IMR-90 (cell line): ENCODE measurements at regions not wholly inside any gene's neighbourhood (a gene's known extent, or its start where the extent isn't known, plus 50 kb on each side); places are given as distances from the start of the nearest gene placed in this dataset.

Source experiments
- ATAC-seq: fragments of 200-7000 bp; cut with Tn5 transposase; 2 replicates; pipeline ENCODE4 v1.9.1; 2020; ENCODE audit warnings: low read depth, mild to moderate bottlenecking, moderate library complexity
- BruUV-seq: library from RNA; stranded (reverse); fragments of 400-500 nt; replicated peaks from 2 replicates; lab custom pipeline; 2021; lab: Mats Ljungman, UMichigan
- CTCF ChIA-PET: fragments of 300-600 bp; formaldehyde crosslinking; extraction: SDS; loops from one replicate; lab custom pipeline; 2021; ENCODE audit warnings: antibody characterized with exemption; lab: Yijun Ruan, JAX
- POLR2A ChIA-PET: fragments of 300-600 bp; sonication (Branson Sonifier 250); formaldehyde crosslinking; loops from one replicate; lab custom pipeline; 2022; ENCODE audit warnings: antibody characterized with exemption; ENCODE audit not compliant: unreplicated experiment; lab: Charles Lee
- DNase-seq: peaks from one replicate; pipeline ENCODE4 v3.0.0; 2013
- H2AFZ ChIP-seq: replicated peaks from 2 replicates; pipeline ENCODE3; 2013; ENCODE audit warnings: low read length, mild to moderate bottlenecking; ENCODE audit not compliant: poor library complexity
- H2AK5ac ChIP-seq: 2 replicates; pipeline ENCODE4 v1.6.1; 2013; ENCODE audit warnings: low read depth, low read length, inconsistent platforms
- H2AK9ac ChIP-seq: replicated peaks from 2 replicates; pipeline ENCODE3; 2013; ENCODE audit warnings: mild to moderate bottlenecking, low read depth, low read length, moderate library complexity; ENCODE audit not compliant: poor library complexity
- H2BK120ac ChIP-seq: 2 replicates; pipeline ENCODE4 v1.6.1; 2013; ENCODE audit warnings: low read depth, low read length, inconsistent platforms
- H2BK15ac ChIP-seq: 3 replicates; pipeline ENCODE4 v1.6.1; 2013; ENCODE audit warnings: low read depth, low read length, inconsistent platforms
- H2BK20ac ChIP-seq: 2 replicates; pipeline ENCODE4 v1.6.1; 2013; ENCODE audit warnings: low read depth, mild to moderate bottlenecking, inconsistent platforms, low read length, moderate library complexity
- H2BK5ac ChIP-seq: 2 replicates; pipeline ENCODE4 v1.6.1; 2013; ENCODE audit warnings: mild to moderate bottlenecking, low read depth, low read length, inconsistent platforms; ENCODE audit not compliant: poor library complexity, severe bottlenecking
- H3K14ac ChIP-seq: replicated peaks from 2 replicates; pipeline ENCODE4 v1.6.1; 2013; ENCODE audit warnings: low read depth, low read length, inconsistent platforms
- H3K18ac ChIP-seq: 2 replicates; pipeline ENCODE4 v1.6.1; 2013; ENCODE audit warnings: low read depth, low read length, control low read depth
- H3K23ac ChIP-seq: 2 replicates; pipeline ENCODE4 v1.6.1; 2013; ENCODE audit warnings: low read depth, low read length, inconsistent platforms
- H3K27ac ChIP-seq: 2 replicates; pipeline ENCODE4 v1.5.1; 2013; ENCODE audit warnings: mild to moderate bottlenecking, control low read depth, low read length; ENCODE audit not compliant: insufficient read depth
- H3K27me3 ChIP-seq: 2 replicates; pipeline ENCODE4 v1.6.1; 2013; ENCODE audit warnings: low read length; ENCODE audit not compliant: control insufficient read depth, insufficient read depth
- H3K36me3 ChIP-seq: 2 replicates; pipeline ENCODE4 v1.6.1; 2013; ENCODE audit warnings: low read length, mixed read lengths; ENCODE audit not compliant: control insufficient read depth, insufficient read depth
- H3K4ac ChIP-seq: 2 replicates; pipeline ENCODE4 v1.6.1; 2013; ENCODE audit warnings: low read depth, low read length, inconsistent platforms
- H3K4me1 ChIP-seq: 2 replicates; pipeline ENCODE4 v1.6.1; 2013; ENCODE audit warnings: low read length, mixed read lengths; ENCODE audit not compliant: control insufficient read depth, insufficient read depth
- H3K4me2 ChIP-seq: 2 replicates; pipeline ENCODE4 v1.6.1; 2013; ENCODE audit warnings: low read depth, mild to moderate bottlenecking, control low read depth, low read length, moderate library complexity
- H3K4me3 ChIP-seq: 2 replicates; pipeline ENCODE4 v1.5.1; 2013; ENCODE audit warnings: low read depth, mild to moderate bottlenecking, control low read depth, low read length, moderate library complexity; ENCODE audit not compliant: insufficient read depth
- H3K56ac ChIP-seq: 2 replicates; pipeline ENCODE4 v1.6.1; 2013; ENCODE audit warnings: low read length, inconsistent platforms; ENCODE audit not compliant: insufficient read depth; ENCODE audit errors: extremely low read depth
- H3K79me1 ChIP-seq, 2 experiments: 2 replicates each; pipeline ENCODE4 v1.6.1; 2013; ENCODE audit warnings: low read length in 2 of 2, inconsistent platforms in 1 of 2, low read depth in 1 of 2
- H3K9ac ChIP-seq: 2 replicates; pipeline ENCODE4 v1.6.1; 2013; ENCODE audit warnings: low read depth, low read length, control low read depth
- H3K9me1 ChIP-seq: 2 replicates; pipeline ENCODE4 v1.6.1; 2013; ENCODE audit warnings: low read length, inconsistent platforms; ENCODE audit not compliant: insufficient read depth
- H3K9me3 ChIP-seq: 2 replicates; pipeline ENCODE4 v1.6.1; 2013; ENCODE audit warnings: low read length; ENCODE audit not compliant: control insufficient read depth, insufficient read depth
- H4K20me1 ChIP-seq: 2 replicates; pipeline ENCODE4 v1.6.1; 2013; ENCODE audit warnings: low read length, inconsistent platforms; ENCODE audit not compliant: insufficient read depth
- H4K5ac ChIP-seq: 2 replicates; pipeline ENCODE4 v1.6.1; 2013; ENCODE audit warnings: mild to moderate bottlenecking, low read depth, low read length, control low read depth
- H4K8ac ChIP-seq, 2 experiments: 2 replicates each; pipeline ENCODE4 v1.6.1; 2013; ENCODE audit warnings: low read depth in 2 of 2, low read length in 2 of 2, control low read depth in 1 of 2, inconsistent platforms in 1 of 2
- H4K91ac ChIP-seq: 2 replicates; pipeline ENCODE4 v1.6.1; 2013; ENCODE audit warnings: low read depth, low read length, inconsistent platforms; ENCODE audit not compliant: insufficient read depth
- CEBPB ChIP-seq: IDR thresholded peaks from 2 replicates; pipeline ENCODE4 v1.6.1; 2012; ENCODE audit warnings: low read depth, low read length, improper control_type of control experiment
- MAFK ChIP-seq: IDR thresholded peaks from 2 replicates; pipeline ENCODE4 v1.6.1; 2012; ENCODE audit warnings: low read depth, low read length, improper control_type of control experiment
- USF2 ChIP-seq: fragments of 150-350 bp; IDR thresholded peaks from 2 replicates; pipeline ENCODE4 v1.6.1; 2017; ENCODE audit warnings: mild to moderate bottlenecking, antibody characterized with exemption, low read length, low read depth
- WGBS, 2 experiments: methylation state at CpG; one replicate each; pipeline versions ENCODE4 v1.1.5 to v1.1.7; 2013; ENCODE audit warnings: missing lambda C conversion rate in 2 of 2; ENCODE audit not compliant: insufficient read length in 1 of 2; ENCODE audit errors: extremely low coverage in 2 of 2; 5-methylcytosine and 5-hydroxymethylcytosine counted together
- dilution Hi-C: fragments of 300-500 bp; cut with HindIII; formaldehyde crosslinking; loops from one replicate; pipeline ENCODE4 v1.14.3; 2018; ENCODE audit warnings: low sequenced_read_pairs; ENCODE audit not compliant: unreplicated experiment
- in situ Hi-C: fragments of 300-500 bp; cut with MboI; formaldehyde crosslinking; loops from 3 replicates; pipeline ENCODE4 v1.14.3; 2019; ENCODE audit warnings: low sequenced_read_pairs, inconsistent platforms, mixed read lengths
- intact Hi-C: fragments of 100-400 bp; cut with micrococcal nuclease; formaldehyde crosslinking; loops from 2 replicates; pipeline ENCODE4 v1.10.0; 2022

GRCh38 chr3:6679510-6679909 is 181.4 kb upstream of the GRM7 start:
- H3K79me1 ChIP-seq, result no peaks in the 10 kb centered on the region
- no TSS peak for BruUV-seq
- no peak overlapping the region for H2AFZ ChIP-seq
- H2AK5ac ChIP-seq, result no peak overlapping the region
- TF ChIP-seq MAFK, result no peak
- TF ChIP-seq USF2, result no peak
- no peak for TF ChIP-seq CEBPB
- H2AK9ac ChIP-seq, result no peak overlapping the region
- no peak overlapping the region for H2BK5ac ChIP-seq
- H3K27ac ChIP-seq, result no peak overlapping the region
- no peak overlapping the region for H3K4ac ChIP-seq
- H3K18ac ChIP-seq, result no peak overlapping the region
- ChIA-PET POLR2A (no interaction called here), CTCF (no interaction called here)
- dilution Hi-C loops, result no loop called here
- H4K8ac ChIP-seq, result no peak overlapping the region
- H4K5ac ChIP-seq, result no peak overlapping the region
- H3K9me3 ChIP-seq, result peaks cover 7% of the 10 kb centered on the region
- ATAC-seq (no peak), DNase-seq (no peak)
- no peak overlapping the region for H3K56ac ChIP-seq
- no peak overlapping the region for H2BK120ac ChIP-seq
- no peaks in the 10 kb centered on the region for H3K27me3 ChIP-seq
- in situ Hi-C loops, result no loop called here
- no peaks in the 10 kb centered on the region for H3K36me3 ChIP-seq
- H3K4me1 ChIP-seq, result no peaks in the 10 kb centered on the region
- WGBS, 2 experiments, result 75% methylated on average over 1 of the region's 4 CpGs; no CpG with 5 or more reads in 1 of the 2 experiments
- intact Hi-C loops, result no loop called here
- H3K4me2 ChIP-seq, result no peak overlapping the region
- H2BK20ac ChIP-seq, result no peak overlapping the region
- H3K9me1 ChIP-seq, result no peaks in the 10 kb centered on the region
- no peak overlapping the region for H4K91ac ChIP-seq
- no peak overlapping the region for H3K23ac ChIP-seq
- no peak overlapping the region for H3K4me3 ChIP-seq
- H3K14ac ChIP-seq, result no peak overlapping the region
- no peak overlapping the region for H2BK15ac ChIP-seq
- no peaks in the 10 kb centered on the region for H4K20me1 ChIP-seq
- no peak overlapping the region for H3K9ac ChIP-seq
